ENCODE measurements at regions not wholly inside any gene's neighbourhood (a gene's known extent, or its start where the extent isn't known, plus 50 kb on each side); places are given as distances from the start of the nearest gene placed in this dataset.
A peak's percentile ranks its signal among the peaks of the same experiment; 100 is the strongest.

DNA sequence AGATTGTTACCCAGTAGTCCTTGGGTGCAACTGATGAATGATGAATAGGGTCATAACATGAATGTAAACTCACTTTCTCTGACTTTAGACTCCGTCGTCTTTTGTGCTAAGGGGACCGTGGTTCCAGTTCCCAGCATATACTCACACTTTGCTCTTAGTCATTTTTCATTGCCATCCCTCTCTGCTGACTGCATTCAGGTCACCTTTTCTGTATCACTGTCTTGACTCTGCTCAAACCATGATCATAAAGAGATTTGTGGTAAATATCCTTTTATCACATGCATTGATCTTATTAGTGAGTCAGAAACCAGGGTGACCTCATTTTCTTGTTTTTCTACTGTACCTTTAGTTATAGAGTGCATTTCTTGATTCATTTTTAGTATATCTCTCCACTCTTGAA lies 141.1 kb upstream of the AGR3 start:
- intact Hi-C loops (cut with micrococcal nuclease; ENCODE audit: unreplicated experiment) (no loop called here), in situ Hi-C loops (cut with MboI) (no loop called here)
- 42% methylated on average over 3 of the region's 3 CpGs for WGBS (ENCODE audit: insufficient coverage, insufficient replicate concordance, low lambda C conversion rate, missing lambda C conversion rate)
- Histone ChIP-seq H3K79me2 (ENCODE audit: control insufficient read depth, insufficient read depth, low read length) (no peaks in the 10 kb centered on the region), H3K27me3 (replicated peaks in 1 of 2; ENCODE audit: control insufficient read depth in 2 of 2, insufficient read depth in 2 of 2, low read length in 1 of 2) (no peaks in the 10 kb centered on the region), H4K20me1 (ENCODE audit: control insufficient read depth, insufficient read depth) (no peaks in the 10 kb centered on the region), H3K27ac (ENCODE audit: control insufficient read depth, insufficient read depth) (no peak overlapping the region), H3K9me3 (replicated peaks; ENCODE audit: control insufficient read depth, insufficient read depth, low read length) (no peaks in the 10 kb centered on the region; the same call in 2 of the 3 replicates), H3K4me3 (no peak overlapping the region), H2AFZ (ENCODE audit: control insufficient read depth, low read depth, low read length) (no peak overlapping the region), H3K4me1 (ENCODE audit: control insufficient read depth, insufficient read depth, low read length) (no peaks in the 10 kb centered on the region), H3K4me2 (ENCODE audit: control insufficient read depth, insufficient read depth) (no peak overlapping the region), H3K9ac (ENCODE audit: control insufficient read depth, insufficient read depth, low read length) (no peak overlapping the region), H3K36me3 (ENCODE audit: control insufficient read depth in 2 of 2, insufficient read depth in 2 of 2, low read length in 1 of 2) (no peaks in the 10 kb centered on the region)
- DNase-seq (ENCODE audit: low read depth, low spot score) (no peak), ATAC-seq (0 out of 3 replicates have a peak, but pooled peaks have one; percentile 23), FAIRE-seq (no peak)
- ChIA-PET RAD21 (ENCODE audit: unreplicated experiment) (interaction anchor here (1.2 kb wide), 1 partner anchor 275 kb away, joined by 4 read pairs; the partner anchor contains the start of gene AHR), SMC1A (ENCODE audit: uncharacterized antibody, unreplicated experiment) (no interaction called here), POLR2A (no interaction called here), CTCF (interaction anchor here (1.0 kb wide), 1 partner anchor 14 kb away, joined by 3 read pairs; no protein-coding TSS in a partner anchor)
- TF ChIP-seq JUNB (IDR thresholded peaks at IDR 0.05): peak; percentile 6; the same call in 1 of the 2 replicates
- TF ChIP-seq, protein P1, sequence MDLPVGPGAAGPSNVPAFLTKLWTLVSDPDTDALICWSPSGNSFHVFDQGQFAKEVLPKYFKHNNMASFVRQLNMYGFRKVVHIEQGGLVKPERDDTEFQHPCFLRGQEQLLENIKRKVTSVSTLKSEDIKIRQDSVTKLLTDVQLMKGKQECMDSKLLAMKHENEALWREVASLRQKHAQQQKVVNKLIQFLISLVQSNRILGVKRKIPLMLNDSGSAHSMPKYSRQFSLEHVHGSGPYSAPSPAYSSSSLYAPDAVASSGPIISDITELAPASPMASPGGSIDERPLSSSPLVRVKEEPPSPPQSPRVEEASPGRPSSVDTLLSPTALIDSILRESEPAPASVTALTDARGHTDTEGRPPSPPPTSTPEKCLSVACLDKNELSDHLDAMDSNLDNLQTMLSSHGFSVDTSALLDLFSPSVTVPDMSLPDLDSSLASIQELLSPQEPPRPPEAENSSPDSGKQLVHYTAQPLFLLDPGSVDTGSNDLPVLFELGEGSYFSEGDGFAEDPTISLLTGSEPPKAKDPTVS (IDR thresholded peaks at IDR 0.05; ENCODE audit: low read depth, low read length): no peak
- no TSS peak for BruUV-seq (replicated peaks)

DNA sequence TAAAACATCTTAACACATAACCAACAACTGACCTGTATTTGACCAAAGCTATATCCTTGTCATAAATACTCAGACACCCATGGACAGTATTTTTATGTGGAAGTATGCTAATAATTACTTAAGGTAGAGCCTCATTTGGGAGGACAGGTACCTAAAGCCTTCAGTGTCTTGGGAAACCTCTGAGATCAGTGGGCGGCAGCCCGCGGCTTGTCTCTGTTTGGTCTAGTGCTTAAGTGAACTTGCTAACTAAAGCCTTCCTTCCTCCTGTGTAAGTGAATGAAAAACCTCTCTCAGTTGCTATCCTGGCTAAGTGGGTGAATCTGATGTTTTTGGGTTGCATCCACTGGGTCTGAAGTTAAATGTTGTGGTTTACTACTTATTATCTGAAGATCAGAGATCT lies 144.5 kb upstream of the AGR3 start:
- Histone ChIP-seq H3K9me3 (replicated peaks; ENCODE audit: control insufficient read depth, insufficient read depth, low read length) (no peaks in the 10 kb centered on the region; the same call in 2 of the 3 replicates), H2AFZ (ENCODE audit: control insufficient read depth, low read depth, low read length) (no peak overlapping the region), H3K27me3 (replicated peaks in 1 of 2; ENCODE audit: control insufficient read depth in 2 of 2, insufficient read depth in 2 of 2, low read length in 1 of 2) (no peaks in the 10 kb centered on the region), H3K79me2 (ENCODE audit: control insufficient read depth, insufficient read depth, low read length) (no peaks in the 10 kb centered on the region), H3K27ac (ENCODE audit: control insufficient read depth, insufficient read depth) (no peak overlapping the region), H4K20me1 (ENCODE audit: control insufficient read depth, insufficient read depth) (no peaks in the 10 kb centered on the region), H3K4me2 (ENCODE audit: control insufficient read depth, insufficient read depth) (no peak overlapping the region), H3K9ac (ENCODE audit: control insufficient read depth, insufficient read depth, low read length) (no peak overlapping the region), H3K4me3 (no peak overlapping the region), H3K4me1 (ENCODE audit: control insufficient read depth, insufficient read depth, low read length) (no peaks in the 10 kb centered on the region), H3K36me3 (ENCODE audit: control insufficient read depth in 2 of 2, insufficient read depth in 2 of 2, low read length in 1 of 2) (no peaks in the 10 kb centered on the region)
- SMC1A ChIA-PET (ENCODE audit: uncharacterized antibody, unreplicated experiment): no interaction called here
- CTCF ChIA-PET: interaction anchor here (1.3 kb wide), 1 partner anchor 275 kb away, joined by 3 read pairs; no protein-coding TSS in a partner anchor
- no peak for FAIRE-seq
- RAD21 ChIA-PET (ENCODE audit: unreplicated experiment): no interaction called here
- intact Hi-C loops (cut with micrococcal nuclease; ENCODE audit: unreplicated experiment) (no loop called here), in situ Hi-C loops (cut with MboI) (no loop called here)
- 47% methylated on average over 3 of the region's 3 CpGs for WGBS (ENCODE audit: insufficient coverage, insufficient replicate concordance, low lambda C conversion rate, missing lambda C conversion rate)
- no peak for DNase-seq (ENCODE audit: low read depth, low spot score)
- ATAC-seq: no peak
- POLR2A ChIA-PET: no interaction called here
- no TSS peak for BruUV-seq (replicated peaks)
- TF ChIP-seq, protein P2, sequence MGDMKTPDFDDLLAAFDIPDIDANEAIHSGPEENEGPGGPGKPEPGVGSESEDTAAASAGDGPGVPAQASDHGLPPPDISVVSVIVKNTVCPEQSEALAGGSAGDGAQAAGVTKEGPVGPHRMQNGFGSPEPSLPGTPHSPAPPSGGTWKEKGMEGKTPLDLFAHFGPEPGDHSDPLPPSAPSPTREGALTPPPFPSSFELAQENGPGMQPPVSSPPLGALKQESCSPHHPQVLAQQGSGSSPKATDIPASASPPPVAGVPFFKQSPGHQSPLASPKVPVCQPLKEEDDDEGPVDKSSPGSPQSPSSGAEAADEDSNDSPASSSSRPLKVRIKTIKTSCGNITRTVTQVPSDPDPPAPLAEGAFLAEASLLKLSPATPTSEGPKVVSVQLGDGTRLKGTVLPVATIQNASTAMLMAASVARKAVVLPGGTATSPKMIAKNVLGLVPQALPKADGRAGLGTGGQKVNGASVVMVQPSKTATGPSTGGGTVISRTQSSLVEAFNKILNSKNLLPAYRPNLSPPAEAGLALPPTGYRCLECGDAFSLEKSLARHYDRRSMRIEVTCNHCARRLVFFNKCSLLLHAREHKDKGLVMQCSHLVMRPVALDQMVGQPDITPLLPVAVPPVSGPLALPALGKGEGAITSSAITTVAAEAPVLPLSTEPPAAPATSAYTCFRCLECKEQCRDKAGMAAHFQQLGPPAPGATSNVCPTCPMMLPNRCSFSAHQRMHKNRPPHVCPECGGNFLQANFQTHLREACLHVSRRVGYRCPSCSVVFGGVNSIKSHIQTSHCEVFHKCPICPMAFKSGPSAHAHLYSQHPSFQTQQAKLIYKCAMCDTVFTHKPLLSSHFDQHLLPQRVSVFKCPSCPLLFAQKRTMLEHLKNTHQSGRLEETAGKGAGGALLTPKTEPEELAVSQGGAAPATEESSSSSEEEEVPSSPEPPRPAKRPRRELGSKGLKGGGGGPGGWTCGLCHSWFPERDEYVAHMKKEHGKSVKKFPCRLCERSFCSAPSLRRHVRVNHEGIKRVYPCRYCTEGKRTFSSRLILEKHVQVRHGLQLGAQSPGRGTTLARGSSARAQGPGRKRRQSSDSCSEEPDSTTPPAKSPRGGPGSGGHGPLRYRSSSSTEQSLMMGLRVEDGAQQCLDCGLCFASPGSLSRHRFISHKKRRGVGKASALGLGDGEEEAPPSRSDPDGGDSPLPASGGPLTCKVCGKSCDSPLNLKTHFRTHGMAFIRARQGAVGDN (IDR thresholded peaks at IDR 0.05): no peak
- TF ChIP-seq SMAD1 (IDR thresholded peaks at IDR 0.05; ENCODE audit: low read depth, partially characterized antibody) (no peak), TAF1 (IDR thresholded peaks at IDR 0.05; ENCODE audit: borderline replicate concordance, low read depth, low read length) (no peak), CHD4 (IDR thresholded peaks at IDR 0.05) (no peak), KAT2A (conservative IDR thresholded peaks at IDR 0.05; ENCODE audit: control insufficient read depth, low read depth, low read length) (no peak), SIN3A (IDR thresholded peaks at IDR 0.05; ENCODE audit: low read depth, low read length) (no peak)
- TF ChIP-seq, protein P3, sequence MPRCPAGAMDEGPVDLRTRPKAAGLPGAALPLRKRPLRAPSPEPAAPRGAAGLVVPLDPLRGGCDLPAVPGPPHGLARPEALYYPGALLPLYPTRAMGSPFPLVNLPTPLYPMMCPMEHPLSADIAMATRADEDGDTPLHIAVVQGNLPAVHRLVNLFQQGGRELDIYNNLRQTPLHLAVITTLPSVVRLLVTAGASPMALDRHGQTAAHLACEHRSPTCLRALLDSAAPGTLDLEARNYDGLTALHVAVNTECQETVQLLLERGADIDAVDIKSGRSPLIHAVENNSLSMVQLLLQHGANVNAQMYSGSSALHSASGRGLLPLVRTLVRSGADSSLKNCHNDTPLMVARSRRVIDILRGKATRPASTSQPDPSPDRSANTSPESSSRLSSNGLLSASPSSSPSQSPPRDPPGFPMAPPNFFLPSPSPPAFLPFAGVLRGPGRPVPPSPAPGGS (IDR thresholded peaks at IDR 0.05; ENCODE audit: borderline replicate concordance, insufficient read depth, low read depth, low read length, poor library complexity, severe bottlenecking): no peak
- TF ChIP-seq, protein P4, sequence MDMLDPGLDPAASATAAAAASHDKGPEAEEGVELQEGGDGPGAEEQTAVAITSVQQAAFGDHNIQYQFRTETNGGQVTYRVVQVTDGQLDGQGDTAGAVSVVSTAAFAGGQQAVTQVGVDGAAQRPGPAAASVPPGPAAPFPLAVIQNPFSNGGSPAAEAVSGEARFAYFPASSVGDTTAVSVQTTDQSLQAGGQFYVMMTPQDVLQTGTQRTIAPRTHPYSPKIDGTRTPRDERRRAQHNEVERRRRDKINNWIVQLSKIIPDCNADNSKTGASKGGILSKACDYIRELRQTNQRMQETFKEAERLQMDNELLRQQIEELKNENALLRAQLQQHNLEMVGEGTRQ (IDR thresholded peaks at IDR 0.05; ENCODE audit: borderline replicate concordance, low read depth, low read length): no peak
